GM19023 (cell line): ENCODE measurements at regions not wholly inside any gene's neighbourhood (a gene's known extent, or its start where the extent isn't known, plus 50 kb on each side); places are given as distances from the start of the nearest gene placed in this dataset.
"Not testable (repeated sequence)": the region's sequence is repeated elsewhere in the genome, so short reads cannot be mapped to it uniquely, and the experiment has no call there.

ENCODE experiments used
- ATAC-seq: cut with Tn5 transposase; IDR thresholded peaks from one replicate; pipeline ENCODE4 v1.9.1; 2021; ENCODE audit warnings: mild to moderate bottlenecking, moderate library complexity; ENCODE audit not compliant: unreplicated experiment

DNA sequence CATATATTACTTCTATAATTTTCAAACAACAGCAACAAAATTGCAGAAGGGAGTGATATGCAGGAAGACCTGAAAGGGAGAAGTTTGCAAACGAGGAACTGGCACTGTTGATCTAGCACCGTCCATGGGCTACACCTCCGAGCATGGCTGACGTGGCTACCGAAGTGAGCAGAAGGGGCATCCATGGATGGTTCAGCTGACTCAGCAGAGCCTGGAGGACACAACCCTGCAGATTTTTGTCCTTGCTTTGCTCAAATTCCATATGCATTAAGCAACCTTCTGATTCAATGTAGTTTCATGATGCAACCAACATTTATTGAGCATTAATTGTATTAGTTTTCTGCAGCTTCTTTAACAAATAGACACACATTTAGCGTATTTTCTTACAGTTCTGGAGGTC, 191.2 kb downstream of the C1orf94 start:
- ATAC-seq = no peak

DNA sequence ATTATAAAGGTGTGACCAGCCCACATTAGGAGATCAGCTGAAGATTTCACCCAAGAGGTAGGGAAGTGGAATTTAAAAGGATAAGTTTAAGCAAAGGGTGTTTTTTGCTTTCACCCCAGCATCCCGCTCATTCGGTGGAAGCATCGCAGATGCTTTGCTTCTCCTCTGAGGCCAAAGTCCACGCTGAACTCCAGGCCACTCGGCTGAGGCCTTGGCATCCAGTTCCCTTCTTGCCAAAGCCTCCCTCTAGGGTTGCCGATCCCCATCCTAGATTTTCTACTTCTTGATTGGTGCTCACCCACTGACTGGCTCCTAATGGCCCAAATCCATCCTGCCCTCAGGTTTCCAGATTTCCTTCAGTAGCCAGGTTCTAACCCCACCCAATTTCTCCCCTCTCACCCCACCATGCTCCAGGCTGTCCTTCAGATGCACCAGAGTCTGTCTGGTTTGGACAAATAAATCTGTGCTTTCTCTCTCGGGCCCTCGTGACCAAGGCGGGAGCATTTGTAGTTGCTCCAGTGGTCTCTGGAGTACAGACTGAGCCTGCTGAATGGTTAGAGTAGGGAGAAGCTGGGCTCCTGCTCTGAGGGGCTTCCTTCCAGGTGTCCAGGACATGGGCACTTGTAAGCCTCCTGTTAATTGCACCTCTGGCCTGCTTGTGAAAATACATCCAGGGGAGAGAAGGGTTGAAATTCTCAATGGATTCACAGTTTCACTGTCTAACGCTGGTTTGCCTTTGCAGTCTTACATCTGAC, 193.2 kb downstream of the C1orf94 start:
- ATAC-seq = no peak

DNA sequence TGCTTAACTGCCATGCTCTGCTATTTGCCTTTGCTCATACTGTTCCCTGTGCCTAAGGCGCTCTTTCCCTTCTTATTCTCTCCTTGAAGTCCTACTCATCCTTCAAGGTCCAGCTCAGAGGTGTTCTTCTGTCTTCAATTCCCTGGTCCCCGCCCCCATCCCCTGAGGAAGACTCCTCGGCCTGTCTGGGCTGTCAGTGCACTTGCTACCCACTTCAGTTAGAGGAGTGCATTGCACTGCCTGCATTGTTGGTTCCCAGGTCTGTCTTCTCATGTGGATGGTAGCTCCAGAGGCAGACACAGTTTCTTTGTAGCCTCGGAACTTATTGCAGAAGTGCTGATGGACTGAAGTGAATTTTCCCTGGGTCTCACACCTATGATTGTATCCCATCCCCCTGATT, 194.0 kb downstream of the C1orf94 start:
- no peak for ATAC-seq

DNA sequence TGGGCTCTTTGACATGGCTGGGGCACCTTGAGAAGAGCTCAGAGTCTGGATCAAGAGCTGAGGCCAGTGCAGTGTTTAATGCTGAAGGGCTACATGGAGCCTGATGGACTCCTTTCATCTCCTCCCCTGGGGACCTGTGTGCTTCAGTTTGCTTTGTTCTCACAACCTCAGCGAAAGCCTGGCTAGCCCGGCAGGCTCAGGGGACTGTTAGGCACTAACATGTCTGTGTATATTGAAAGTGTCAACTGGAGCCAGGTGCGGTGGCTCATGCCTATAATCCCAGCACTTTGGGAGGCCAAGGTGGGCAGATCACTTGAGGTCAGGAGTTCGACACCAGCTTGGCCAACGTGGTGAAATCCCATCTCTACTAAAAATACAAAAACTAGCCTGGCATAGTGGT, 194.5 kb downstream of the C1orf94 start:
- not testable (repeated sequence) for ATAC-seq

DNA sequence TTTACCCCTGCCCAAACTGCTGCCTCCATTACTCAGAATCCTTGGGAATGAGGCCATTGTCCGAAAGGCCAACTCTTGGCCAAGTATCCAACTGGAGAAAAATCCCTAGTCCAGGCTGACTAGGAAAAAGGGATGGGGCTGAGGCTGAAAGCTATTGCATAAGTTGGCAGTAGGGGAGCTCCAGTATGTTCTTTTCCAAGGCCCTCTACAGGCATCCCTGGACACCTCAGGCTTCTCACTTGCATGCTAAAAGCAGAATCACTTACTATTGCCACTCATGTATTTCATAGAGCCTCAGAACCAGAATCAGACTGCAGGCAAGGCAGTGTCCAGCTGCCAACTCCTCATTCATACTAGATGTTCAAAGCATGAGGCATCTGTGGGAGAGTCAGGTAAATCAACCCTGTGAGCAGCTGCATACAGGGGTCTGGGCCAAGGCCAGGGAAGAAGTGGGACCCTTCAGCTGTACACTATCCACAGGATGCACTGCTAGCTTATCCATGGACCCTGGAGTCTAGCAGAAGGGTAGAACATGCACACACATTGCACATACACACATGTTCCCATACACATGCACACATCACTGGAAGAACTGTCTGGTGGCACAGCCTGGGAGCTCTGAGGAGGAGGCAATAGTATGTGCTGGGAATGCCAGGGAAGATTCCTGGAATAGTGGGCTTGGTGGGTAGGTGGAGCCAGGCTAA, 195.3 kb downstream of the C1orf94 start:
- no peak for ATAC-seq

DNA sequence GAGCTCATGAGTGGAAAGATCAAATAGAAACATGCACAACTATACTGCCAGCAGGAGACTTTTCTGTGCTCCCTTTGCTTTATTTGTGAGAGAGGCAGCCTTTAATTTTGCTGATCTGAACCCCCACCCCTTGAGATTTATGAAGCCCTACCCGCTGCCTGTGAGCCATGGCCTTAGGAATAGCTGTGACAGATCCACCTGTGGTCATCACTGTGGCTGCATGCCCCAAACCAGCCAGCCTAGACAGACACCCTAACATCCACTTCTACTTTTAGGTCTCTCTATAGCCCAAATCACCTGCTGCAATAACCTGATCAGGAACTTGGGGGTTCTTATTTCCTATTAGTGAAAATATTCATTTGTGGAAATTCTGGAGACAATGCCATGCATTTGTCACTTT, 196.2 kb downstream of the C1orf94 start:
- ATAC-seq = no peak

DNA sequence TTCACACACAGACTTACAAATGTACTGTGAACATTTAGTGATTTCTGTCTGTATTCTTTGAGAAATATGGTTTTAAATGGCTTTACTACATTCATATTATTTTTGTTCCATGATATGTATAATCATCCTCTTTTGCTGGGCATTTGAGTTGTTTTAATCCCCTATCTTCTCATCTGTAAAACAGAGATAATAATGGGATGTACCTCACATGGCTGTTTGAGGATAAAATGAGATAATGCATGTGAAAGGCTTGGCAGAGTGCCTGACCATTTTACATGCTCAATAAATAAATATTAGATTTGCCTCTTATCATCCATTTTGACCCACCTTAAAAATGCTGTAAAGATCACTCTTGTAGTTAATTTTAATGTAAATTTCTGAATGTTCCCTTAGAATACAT, 197.2 kb downstream of the C1orf94 start:
- no peak for ATAC-seq

DNA sequence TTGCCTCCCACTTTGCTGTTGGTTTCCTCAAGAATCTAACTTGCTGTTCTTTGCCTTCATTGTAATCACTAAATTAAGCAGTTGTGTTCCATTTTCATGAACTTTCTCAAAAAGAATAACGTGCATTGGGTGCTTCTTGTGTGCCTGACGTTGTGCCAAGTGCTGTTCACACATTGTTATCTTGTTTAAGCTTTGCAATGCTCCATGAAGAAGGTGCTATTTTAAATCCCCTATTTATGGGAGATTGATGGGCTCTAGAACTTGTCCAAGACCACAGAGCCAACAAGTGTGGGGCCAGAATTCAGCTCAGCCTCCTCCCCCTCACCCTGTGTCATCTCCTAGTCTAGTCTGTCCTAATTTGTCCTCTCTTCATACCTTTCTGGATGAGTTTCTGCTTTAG, 199.8 kb downstream of the C1orf94 start:
- ATAC-seq = no peak

DNA sequence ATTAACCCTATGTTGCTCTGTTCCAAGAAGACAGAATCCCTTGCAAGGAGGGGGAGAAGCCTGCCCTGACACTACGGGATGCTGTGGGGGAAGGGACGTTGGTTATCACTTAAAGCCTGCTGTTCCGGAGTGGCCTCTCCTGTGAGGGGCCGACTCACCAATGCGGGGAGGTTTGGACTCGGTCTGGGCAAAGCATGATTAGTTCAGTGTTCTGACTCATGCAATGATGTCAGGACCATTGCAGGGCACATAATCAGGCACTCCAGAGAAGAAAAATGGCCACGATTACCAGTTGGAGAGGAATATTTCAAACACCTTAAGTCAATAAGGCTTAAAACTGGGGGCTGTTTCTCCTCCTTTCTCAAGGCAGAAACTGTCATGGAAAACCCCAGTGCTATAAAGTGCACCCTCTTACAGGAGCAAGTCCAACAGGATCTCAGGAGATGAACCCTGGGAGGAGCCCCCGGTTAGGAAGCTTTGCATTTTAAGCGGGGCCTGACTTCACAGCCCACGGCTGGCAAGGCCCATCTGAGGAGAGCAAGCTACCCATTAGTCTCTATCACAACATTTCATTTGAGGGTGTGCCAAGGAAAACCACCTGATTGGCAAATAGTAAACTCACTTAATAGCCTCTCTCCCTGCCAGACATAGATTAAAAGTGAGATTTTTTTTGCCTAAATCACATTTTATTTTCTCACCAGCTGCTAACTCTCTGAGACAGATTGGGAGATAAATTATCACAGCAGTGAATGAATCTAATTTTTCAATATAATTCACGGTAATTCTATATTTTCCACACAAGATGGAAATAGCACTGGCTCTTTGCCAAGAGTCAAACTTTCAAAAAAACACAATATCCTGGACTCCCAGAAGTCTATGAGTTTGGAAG, 202.5 kb downstream of the C1orf94 start:
- no peak for ATAC-seq

DNA sequence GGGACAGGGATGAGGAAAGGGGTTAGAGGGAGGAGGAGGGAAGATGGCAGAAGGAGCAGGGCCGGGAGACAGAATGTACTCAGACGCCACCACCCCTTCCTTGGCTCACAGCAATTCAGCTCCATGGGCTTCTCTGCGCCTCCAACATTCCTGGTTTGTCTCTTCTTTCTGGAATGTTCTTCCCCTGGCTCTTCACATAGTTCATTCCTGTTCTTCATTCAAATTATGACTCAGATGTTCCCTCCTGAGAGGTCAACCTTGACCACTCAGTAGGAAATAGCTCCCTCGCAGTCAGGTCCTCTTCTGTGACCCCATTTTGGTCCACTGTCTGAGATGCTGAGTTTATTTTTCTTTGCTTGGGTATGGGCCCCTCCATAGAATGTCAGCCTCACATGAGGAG, 203.2 kb downstream of the C1orf94 start:
- no peak for ATAC-seq

DNA sequence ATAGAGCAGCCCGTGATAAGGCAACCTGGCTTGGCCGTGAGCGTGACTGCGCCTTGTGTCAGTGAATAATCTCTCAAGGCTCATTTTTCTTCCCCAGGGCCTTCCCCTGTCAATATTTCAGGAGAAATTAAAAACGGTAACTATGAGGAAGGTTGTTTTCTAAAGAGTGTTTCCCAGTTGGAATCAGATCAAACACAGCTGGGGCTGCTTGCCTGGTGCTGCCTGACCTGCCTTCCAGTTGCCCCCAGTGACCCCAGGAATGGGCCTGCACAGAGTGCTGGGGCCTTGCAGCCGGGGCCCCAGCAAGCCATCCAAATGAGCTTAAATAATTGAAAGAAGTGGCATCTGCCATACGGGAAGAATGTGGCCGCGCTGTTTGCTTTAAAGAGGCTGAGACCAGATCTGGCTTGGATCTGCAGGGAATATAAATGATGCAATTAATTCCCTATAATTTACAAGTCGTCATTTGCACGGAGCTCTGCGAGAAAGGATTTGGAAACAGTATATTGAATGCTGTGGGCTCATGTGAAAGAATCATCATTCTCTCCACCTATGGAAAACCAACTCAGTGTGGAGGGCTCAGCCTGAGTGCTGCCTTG, 203.9 kb downstream of the C1orf94 start:
- ATAC-seq = no peak

DNA sequence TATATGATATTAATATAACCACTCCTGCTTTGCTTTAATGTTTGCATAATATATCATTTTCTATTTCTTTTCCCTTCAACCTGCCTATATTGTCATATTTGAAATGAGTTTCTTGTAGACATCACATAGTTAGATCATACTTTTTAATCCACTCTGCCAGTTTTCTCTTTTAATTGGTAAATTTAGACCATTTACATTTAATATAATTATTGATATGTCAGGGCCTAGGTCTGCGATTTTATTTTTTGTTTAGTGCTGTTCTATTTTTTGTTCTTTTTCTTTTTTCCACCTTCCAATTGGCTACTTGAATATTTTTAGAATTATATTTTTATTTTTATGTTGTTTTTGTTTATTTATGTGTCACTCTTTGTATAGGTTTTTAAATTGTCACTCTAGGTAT, 213.3 kb downstream of the C1orf94 start:
- ATAC-seq = no peak

DNA sequence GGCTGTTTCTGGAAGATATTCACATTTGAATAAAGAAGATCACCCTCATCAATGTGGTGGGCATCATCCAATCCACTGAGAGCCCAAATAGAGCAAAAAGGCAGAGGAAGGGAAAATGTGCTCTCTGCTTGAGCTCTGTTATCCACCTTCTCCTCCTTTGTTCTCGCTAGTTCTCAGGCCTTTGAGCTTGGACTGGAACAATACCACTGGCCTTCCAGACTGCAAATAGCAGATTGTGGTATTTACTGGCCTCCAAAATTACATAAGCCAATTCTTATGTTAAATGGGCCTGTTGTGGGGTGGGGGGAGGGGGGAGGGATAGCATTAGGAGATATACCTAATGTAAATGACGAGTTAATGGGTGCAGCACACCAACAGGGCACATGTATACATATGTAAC, 219.3 kb downstream of the C1orf94 start:
- no peak for ATAC-seq

DNA sequence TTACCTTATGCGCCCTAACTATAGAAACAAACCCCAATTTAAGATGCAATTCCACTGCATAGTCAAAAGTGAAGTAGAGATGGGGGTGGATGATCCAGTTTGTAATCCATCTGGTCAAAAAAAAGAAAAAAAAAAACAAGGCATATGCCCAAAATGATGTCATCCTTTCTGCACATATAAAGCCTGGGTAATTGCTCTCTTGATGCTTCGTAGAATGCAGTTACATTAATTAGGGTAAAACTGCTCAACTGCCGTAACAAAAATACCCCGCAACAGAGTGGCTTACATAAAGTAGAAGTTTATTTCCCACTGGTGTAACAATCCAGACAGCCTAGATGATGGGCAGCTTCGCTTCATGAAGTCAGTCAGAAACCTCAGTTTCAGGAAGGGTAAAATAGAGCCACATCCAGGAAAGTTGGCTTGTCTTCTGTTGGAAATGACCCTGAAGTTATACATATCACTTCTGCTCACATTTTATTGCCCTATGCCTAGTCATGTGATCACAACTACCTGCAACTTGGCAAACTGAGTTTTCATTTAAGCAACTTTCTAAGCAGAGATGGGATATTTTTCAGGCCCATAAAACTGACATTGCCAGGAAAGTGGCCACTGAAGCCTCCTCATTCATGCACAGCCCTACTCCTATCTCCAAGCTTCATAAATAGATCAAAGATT, 221.7 kb downstream of the C1orf94 start:
- no peak for ATAC-seq

DNA sequence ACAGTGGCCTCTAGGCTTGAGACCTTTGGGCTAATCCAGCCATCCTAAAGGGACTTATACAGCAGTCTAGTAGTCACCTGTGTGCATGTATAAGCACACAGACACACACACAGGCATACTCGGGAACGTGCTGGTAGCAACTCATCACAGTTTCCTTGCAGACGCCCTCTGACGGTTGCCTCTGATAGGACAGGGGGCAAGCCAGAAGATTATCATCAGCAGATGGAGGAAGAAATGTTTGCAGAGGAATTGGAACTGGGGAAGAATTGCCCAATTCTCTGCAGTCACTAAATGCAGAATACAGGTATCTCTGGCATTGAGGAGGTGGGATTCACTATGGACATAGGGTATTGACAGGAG, 222.2 kb downstream of the C1orf94 start:
- no peak for ATAC-seq

DNA sequence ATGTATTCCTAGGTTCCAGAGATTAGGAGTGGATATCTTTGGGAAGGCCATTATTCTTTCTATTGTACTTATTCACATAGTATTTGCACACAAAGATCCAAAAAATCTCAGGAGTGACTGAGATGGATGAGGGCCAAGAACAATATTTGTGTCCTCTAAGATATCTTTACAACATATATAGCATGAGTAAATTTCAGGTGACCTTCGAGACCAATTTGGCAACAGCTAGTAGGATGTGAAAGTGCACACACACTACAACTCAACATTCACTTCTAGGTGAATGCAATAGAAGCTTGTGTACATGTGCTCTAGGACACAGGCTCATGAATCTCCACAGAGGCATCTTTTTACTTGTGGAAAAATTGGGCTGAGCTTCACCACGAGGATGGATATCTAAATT, 224.0 kb downstream of the C1orf94 start:
- no peak for ATAC-seq

DNA sequence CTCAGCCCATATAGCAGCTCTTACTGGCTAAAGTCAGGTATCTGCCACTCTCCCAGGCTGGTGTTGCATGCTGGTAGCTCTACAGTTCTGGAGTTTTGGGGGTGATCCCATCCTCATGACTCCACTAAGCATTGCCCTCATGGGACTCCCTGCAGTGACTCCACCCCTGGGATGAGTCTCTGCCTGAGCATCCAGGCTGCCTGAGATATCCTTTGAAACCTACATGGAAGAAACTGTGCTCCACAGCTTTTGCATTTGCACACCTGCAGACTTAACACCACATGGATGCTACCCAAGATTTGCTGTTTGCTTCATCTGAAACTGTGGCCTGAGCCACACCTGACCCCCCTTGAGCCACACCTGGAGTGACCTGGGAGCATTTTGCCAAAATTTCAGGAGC, 226.4 kb downstream of the C1orf94 start:
- no peak for ATAC-seq

DNA sequence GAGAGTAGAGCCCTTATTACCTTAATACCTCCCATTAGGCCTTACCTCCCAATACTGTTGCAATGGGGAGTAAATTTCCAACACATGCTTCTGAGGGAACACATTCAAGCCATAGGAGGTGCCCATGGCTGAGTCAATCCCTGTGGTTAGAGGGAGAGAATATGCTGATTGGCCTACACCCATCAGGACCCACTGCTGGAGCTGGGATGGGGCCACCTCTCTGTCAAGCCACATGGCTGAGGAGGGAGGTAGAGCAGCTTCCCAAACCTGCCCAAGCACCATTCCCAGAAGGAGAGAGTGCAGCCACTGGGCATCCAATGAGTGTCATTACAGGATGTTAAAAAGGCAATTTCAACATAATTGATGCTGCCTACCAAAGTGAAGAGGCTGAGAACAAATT, 228.1 kb downstream of the C1orf94 start:
- no peak for ATAC-seq

DNA sequence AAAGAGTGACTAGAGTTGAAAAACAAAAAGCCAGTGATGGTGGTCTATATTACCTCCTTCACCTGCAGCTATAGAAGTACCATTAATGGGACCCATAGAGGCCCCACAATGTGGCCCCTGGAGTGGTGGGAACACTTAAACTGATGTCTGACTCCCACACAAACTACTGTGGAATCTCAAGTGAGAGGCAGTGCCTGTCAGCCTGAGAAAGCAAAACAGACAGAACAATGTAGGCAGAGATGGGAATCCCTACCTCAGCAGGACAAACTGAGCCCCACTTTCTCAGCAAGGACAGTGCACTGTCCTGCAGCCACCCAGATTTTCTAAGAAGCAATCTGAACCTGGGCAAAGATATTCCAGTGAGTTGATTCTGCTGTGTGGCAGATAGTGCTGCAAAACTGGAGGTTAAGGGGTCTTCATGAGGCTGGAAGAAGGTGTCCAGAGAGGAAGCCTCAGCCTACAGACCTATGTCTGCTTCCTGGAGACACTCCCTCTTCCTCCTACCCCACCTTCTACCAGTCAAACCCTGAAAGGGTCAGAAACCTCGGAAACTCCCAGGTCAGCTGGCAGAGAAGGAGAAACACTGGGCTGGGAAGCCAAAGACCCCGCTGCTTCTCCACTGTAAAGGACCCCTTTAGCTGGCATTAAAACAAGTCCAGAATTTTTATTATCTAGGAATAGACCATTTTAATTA, 228.7 kb downstream of the C1orf94 start:
- ATAC-seq = no peak

DNA sequence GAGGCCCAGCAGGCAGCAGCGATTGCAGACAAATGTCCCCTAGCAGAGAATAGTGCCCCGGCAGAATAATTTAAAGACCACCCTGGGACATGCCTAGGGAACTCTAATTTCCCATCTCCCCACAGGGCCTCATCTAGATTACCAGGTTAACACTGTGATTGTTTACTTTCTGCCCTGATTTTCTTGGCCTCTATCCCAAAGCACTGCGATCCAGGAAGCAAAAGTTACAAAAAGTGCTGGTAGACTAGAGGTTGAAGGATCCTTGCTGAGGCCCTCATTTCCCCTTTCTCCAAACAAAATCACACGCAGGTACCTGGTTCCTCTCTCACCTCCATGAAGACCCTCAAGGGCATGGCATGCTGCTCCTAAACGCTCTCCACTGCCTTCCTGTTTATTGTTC, 229.7 kb downstream of the C1orf94 start:
- ATAC-seq = no peak
